Body of pancreas (tissue), 4 donors: ENCODE measurements at regions not wholly inside any gene's neighbourhood (a gene's known extent, or its start where the extent isn't known, plus 50 kb on each side); places are given as distances from the start of the nearest gene placed in this dataset.

ENCODE experiments used
- CTCF ChIP-seq, 7 experiments: fragments of 450-650 bp in 4 of 7; fragments of 200-600 bp in 3 of 7; sonication (generic) in 3 of 7; IDR thresholded peaks; one replicate each; pipeline ENCODE4 v1.5.1; 2016 to 2019; ENCODE audit warnings: antibody characterized with exemption in 7 of 7
- POLR2A ChIP-seq, 3 donors: fragments of 450-650 bp; IDR thresholded peaks; one replicate each; pipeline ENCODE4 v1.6.1; 2016; ENCODE audit warnings: antibody characterized with exemption in 3 of 3, mild to moderate bottlenecking in 2 of 3

- no peak for TF ChIP-seq CTCF (IDR thresholded peaks at IDR 0.05)
- peak in 1 of 3 donors; percentile 19 for TF ChIP-seq POLR2A (IDR thresholded peaks at IDR 0.05)
Measured at GRCh38 chr6:12354499-12354898, 64.3 kb downstream of the EDN1 start.
